LNCAP (cell line): ENCODE measurements at regions not wholly inside any gene's neighbourhood (a gene's known extent, or its start where the extent isn't known, plus 50 kb on each side); places are given as distances from the start of the nearest gene placed in this dataset.

ENCODE experiments used
- CTCF ChIP-seq: fragments of 450-650 bp; IDR thresholded peaks from 2 replicates; pipeline ENCODE4 v1.5.1; 2017; ENCODE audit warnings: mild to moderate bottlenecking

GRCh38 chr22:49650336-49651241 lies 177.1 kb downstream of the BRD1 start:
- no peak for TF ChIP-seq CTCF

- no peak for TF ChIP-seq CTCF
Observed at GRCh38 chr22:49649166-49650068, 178.3 kb downstream of the BRD1 start.

- no peak for TF ChIP-seq CTCF
Observed at GRCh38 chr22:49648053-49648452, 179.6 kb downstream of the BRD1 start.

- no peak; the same call in 1 of the 2 replicates for TF ChIP-seq CTCF
Observed at GRCh38 chr22:49647627-49648026, 180.0 kb downstream of the BRD1 start.

- no peak for TF ChIP-seq CTCF
Observed at GRCh38 chr22:49646876-49647275, 180.8 kb downstream of the BRD1 start.

- TF ChIP-seq CTCF = no peak
Observed at GRCh38 chr22:49645791-49646550, 181.7 kb downstream of the BRD1 start.

GRCh38 chr22:49645257-49645656 lies 182.4 kb downstream of the BRD1 start:
- no peak for TF ChIP-seq CTCF
